HL-60 (cell line): ENCODE measurements at regions not wholly inside any gene's neighbourhood (a gene's known extent, or its start where the extent isn't known, plus 50 kb on each side); places are given as distances from the start of the nearest gene placed in this dataset.

Experiments
- CTCF ChIP-seq: IDR thresholded peaks from one replicate; pipeline ENCODE4 v1.5.1; 2011; ENCODE audit warnings: low read length, control low read depth, inconsistent platforms; ENCODE audit not compliant: insufficient read depth
- REST ChIP-seq: IDR thresholded peaks from 2 replicates; pipeline ENCODE4 v1.6.1; 2012; ENCODE audit warnings: low read depth; ENCODE audit not compliant: insufficient replicate concordance

GRCh38 chr2:163374282-163374681 lies 361.5 kb downstream of the FIGN start:
- TF ChIP-seq CTCF, result no peak
- no peak for TF ChIP-seq REST
